ENCODE measurements at regions not wholly inside any gene's neighbourhood (a gene's known extent, or its start where the extent isn't known, plus 50 kb on each side); places are given as distances from the start of the nearest gene placed in this dataset.
"Not testable (repeated sequence)": the region's sequence is repeated elsewhere in the genome, so short reads cannot be mapped to it uniquely, and the experiment has no call there.

- no peak for DNase-seq (ENCODE audit: low read depth)
- no peak overlapping the region for H3K4me3 ChIP-seq (ENCODE audit: low read depth, low read length)
- TF ChIP-seq, protein P1, sequence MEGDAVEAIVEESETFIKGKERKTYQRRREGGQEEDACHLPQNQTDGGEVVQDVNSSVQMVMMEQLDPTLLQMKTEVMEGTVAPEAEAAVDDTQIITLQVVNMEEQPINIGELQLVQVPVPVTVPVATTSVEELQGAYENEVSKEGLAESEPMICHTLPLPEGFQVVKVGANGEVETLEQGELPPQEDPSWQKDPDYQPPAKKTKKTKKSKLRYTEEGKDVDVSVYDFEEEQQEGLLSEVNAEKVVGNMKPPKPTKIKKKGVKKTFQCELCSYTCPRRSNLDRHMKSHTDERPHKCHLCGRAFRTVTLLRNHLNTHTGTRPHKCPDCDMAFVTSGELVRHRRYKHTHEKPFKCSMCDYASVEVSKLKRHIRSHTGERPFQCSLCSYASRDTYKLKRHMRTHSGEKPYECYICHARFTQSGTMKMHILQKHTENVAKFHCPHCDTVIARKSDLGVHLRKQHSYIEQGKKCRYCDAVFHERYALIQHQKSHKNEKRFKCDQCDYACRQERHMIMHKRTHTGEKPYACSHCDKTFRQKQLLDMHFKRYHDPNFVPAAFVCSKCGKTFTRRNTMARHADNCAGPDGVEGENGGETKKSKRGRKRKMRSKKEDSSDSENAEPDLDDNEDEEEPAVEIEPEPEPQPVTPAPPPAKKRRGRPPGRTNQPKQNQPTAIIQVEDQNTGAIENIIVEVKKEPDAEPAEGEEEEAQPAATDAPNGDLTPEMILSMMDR (conservative IDR thresholded peaks at IDR 0.05; ENCODE audit: low read depth, low read length), result no peak
Measured at GRCh38 chr5:101292199-101292598, 389.1 kb upstream of the ST8SIA4 start.

DNA sequence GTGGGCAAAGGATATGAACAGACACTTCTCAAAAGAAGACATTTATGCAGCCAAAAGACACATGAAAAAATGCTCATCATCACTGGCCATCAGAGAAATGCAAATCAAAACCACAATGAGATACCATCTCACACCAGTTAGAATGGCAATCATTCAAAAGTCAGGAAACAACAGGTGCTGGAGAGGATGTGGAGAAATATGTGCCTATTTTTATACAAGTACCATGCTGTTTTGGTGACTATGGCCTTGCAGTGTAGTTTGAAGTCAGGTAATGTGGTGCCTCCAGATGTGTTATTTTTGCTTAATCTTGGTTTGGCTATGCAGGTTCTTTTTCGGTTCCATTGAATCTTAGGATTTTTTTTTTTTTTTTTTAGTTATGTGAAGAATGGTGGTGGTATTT is 387.7 kb upstream of the ST8SIA4 start:
- H3K4me3 ChIP-seq (ENCODE audit: low read depth, low read length); DNase-seq (ENCODE audit: low read depth): not testable (repeated sequence)

DNA sequence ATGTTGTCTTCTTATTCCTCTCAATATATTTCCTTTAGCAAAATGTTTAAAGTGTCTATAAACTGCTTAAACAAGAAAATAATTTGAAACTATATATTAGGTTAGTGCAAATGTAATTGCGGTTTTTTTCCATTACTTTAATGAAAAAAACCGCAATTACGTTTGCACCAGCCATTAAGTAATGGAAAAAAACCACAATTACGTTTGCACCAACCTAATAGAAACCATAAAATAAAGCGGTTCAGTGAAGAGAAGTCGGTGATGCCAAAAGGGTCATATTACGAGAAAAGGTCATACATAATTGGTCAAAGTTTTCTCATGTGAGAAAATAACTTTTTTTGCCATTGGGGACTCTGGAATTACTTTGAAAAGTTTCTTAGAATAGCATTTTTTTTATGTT is 385.6 kb upstream of the ST8SIA4 start:
- DNase-seq (ENCODE audit: low read depth), result no peak
- H3K4me3 ChIP-seq (ENCODE audit: low read depth, low read length), result no peak overlapping the region
- TF ChIP-seq, protein P1 (conservative IDR thresholded peaks at IDR 0.05; ENCODE audit: low read depth, low read length), result no peak

DNA sequence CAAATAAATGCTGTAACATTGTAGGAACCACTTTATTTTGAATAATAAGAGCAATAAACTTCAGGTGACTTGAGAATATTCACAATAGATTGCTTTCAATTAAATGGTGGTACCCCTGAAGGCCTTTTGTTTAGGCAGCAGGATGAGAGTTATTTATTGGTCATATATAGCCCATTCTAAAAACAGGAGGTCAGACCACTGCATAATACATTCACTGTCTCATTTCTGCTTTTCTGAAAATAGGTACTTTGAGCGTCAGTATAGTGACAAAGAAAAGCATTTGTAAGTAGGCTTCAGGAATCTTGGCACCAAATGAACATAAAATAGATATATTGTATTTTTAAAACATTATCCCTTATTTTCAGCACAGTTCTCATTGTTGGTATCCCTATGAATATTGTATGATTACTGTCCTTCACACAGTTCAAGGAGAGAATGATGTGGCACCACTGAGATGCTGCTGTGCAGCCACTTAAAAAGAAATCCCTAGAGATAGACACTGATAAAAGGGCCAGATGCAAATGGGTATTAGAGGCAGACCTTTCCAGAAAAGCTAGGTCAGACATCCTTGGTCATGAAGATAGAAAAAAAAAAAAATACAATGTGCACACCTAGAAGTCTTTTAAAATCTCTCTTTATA is 381.8 kb upstream of the ST8SIA4 start:
- no peak for DNase-seq (ENCODE audit: low read depth)
- H3K4me3 ChIP-seq (ENCODE audit: low read depth, low read length), result no peak overlapping the region
- TF ChIP-seq, protein P1 (conservative IDR thresholded peaks at IDR 0.05; ENCODE audit: low read depth, low read length), result no peak

GRCh38 chr5:101283938-101284337 is 380.9 kb upstream of the ST8SIA4 start:
- not testable (repeated sequence) for H3K4me3 ChIP-seq (ENCODE audit: low read depth, low read length)

DNA sequence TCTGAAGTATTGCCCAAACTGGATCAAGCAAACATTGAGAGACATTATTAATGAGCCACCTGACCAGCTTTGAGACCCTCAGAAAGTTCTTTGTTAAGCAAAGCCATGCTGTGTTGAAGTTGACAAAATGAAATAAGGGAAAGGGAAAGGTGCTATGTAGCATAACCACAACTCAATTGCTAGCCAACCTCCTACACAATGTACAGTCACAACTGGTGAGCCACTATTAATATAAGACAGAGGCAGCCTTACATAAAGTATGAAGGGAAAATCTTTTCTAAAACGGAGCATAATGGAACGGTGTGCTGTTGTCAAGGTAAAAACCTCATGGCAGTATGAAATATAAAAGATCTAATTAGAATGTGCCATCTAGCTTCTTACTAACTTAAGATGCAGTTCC is 375.8 kb upstream of the ST8SIA4 start:
- no peak for DNase-seq (ENCODE audit: low read depth)
- H3K4me3 ChIP-seq (ENCODE audit: low read depth, low read length), result no peak overlapping the region
- TF ChIP-seq, protein P1 (conservative IDR thresholded peaks at IDR 0.05; ENCODE audit: low read depth, low read length), result no peak

More at GRCh38 chr5:101283938-101284337, 380.9 kb upstream of the ST8SIA4 start:
- DNase-seq (ENCODE audit: low read depth), result not testable (repeated sequence)

DNA sequence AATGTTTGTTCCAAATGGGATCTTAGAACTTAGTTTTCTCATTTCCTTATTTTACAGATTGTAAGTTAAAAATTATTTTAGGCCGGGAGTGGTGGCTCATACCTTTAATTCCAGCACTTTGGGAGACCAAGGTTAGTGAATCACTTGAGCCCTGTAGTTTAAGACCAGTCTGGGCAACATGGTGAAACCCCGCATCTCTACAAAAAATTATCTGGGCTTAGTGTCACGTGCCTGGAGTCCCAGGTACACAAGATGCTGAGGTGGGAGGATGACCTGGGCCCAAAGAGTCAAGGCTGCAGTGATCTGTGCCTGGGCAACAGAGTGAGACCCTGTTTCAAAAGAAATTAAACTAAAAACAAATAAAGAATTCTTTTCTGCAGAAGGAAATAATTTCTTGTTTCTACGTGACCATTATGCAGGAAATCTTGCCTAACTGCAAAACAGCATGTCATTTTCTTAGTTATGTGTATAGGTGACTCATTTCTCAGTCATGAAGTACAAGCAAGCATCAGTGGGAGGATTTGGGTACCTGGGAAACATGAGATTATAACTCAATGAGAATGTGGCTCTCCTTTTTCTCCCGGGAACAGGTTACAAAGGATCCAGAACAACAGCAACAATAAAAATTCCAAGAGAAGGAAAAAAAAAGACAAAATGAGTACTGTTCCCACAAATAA is 375.1 kb upstream of the ST8SIA4 start:
- TF ChIP-seq, protein P1 (conservative IDR thresholded peaks at IDR 0.05; ENCODE audit: low read depth, low read length), result no peak
- peak; percentile 2 for DNase-seq (ENCODE audit: low read depth)
- no peak overlapping the region for H3K4me3 ChIP-seq (ENCODE audit: low read depth, low read length)

- TF ChIP-seq, protein P1 (conservative IDR thresholded peaks at IDR 0.05; ENCODE audit: low read depth, low read length), result no peak
- DNase-seq (ENCODE audit: low read depth), result no peak
- no peak overlapping the region for H3K4me3 ChIP-seq (ENCODE audit: low read depth, low read length)
Measured at GRCh38 chr5:101271945-101272344, 368.9 kb upstream of the ST8SIA4 start.
